Keratinocyte (primary cell): ENCODE measurements at regions not wholly inside any gene's neighbourhood (a gene's known extent, or its start where the extent isn't known, plus 50 kb on each side); places are given as distances from the start of the nearest gene placed in this dataset.

ENCODE experiments used
- EZH2 ChIP-seq: IDR thresholded peaks from one replicate; pipeline ENCODE4 v1.6.1; 2012; ENCODE audit warnings: inconsistent platforms, mild to moderate bottlenecking, low read length, moderate library complexity
- TF ChIP-seq, protein P1 (sequence below), 3 experiments: IDR thresholded peaks in 1 of 3; conservative IDR thresholded peaks in 1 of 3; optimal IDR thresholded peaks in 1 of 3; 2 replicates in 2 of 3; 3 replicates in 1 of 3; pipeline versions ENCODE3 to v1.5.1; 2011; ENCODE audit warnings: low read length in 3 of 3, mild to moderate bottlenecking in 3 of 3, moderate library complexity in 2 of 3, control low read depth in 1 of 3, inconsistent platforms in 1 of 3; ENCODE audit not compliant: insufficient read depth in 2 of 3; ENCODE audit errors: extremely low read depth in 1 of 3

DNA sequence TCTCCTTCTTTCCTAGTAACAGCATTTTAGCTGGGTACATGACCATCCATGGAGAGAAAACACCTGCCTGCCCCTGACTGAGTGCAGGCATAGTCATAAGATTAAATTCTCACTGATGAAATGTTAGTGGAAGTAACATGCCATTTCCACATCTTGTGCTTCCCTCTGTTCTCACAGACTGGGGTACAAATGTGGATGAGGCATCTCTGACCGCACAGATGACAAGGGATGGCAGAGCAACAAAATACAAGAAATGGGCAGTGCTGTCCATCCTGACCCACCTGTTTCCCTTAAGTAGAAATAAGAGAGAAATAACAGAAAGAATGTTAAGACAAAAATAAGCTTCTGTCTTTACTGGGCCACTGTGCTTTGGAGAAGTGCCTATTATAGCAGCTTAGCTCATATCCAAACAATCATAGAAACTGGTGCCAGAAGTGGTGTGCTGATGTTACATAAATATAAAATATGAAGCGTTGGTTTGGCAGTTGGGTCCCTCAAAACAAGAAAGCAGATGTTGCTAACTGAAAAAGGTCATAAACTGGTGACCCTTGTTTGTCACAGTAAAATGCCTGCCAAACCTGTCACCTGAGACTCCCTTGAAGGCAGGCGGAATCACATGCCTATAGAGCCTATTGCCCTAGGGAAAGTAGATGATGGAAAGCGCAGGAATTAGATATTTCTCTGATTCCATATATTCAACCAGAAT is 72.4 kb upstream of the CCDC150 start:
- TF ChIP-seq, protein P1, sequence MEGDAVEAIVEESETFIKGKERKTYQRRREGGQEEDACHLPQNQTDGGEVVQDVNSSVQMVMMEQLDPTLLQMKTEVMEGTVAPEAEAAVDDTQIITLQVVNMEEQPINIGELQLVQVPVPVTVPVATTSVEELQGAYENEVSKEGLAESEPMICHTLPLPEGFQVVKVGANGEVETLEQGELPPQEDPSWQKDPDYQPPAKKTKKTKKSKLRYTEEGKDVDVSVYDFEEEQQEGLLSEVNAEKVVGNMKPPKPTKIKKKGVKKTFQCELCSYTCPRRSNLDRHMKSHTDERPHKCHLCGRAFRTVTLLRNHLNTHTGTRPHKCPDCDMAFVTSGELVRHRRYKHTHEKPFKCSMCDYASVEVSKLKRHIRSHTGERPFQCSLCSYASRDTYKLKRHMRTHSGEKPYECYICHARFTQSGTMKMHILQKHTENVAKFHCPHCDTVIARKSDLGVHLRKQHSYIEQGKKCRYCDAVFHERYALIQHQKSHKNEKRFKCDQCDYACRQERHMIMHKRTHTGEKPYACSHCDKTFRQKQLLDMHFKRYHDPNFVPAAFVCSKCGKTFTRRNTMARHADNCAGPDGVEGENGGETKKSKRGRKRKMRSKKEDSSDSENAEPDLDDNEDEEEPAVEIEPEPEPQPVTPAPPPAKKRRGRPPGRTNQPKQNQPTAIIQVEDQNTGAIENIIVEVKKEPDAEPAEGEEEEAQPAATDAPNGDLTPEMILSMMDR (optimal IDR thresholded peaks at IDR 0.05 in 1 of 3, IDR thresholded peaks at IDR 0.05 in 1 of 3, conservative IDR thresholded peaks at IDR 0.05 in 1 of 3; ENCODE audit: extremely low read depth in 1 of 3, insufficient read depth in 2 of 3, low read length in 3 of 3), result no peak
- no peak for TF ChIP-seq EZH2
